HCT116 (cell line): ENCODE measurements at regions not wholly inside any gene's neighbourhood (a gene's known extent, or its start where the extent isn't known, plus 50 kb on each side); places are given as distances from the start of the nearest gene placed in this dataset.

Source experiments
- CTCF ChIP-seq, 3 experiments: fragments of 200-600 bp in 1 of 3; sonication (generic) in 1 of 3; IDR thresholded peaks in 2 of 3; conservative IDR thresholded peaks in 1 of 3; 2 replicates each; pipeline ENCODE4 v1.5.1; 2012 to 2017; ENCODE audit warnings: low read depth in 2 of 3, low read length in 2 of 3, antibody characterized with exemption in 1 of 3, borderline replicate concordance in 1 of 3, control low read depth in 1 of 3, mild to moderate bottlenecking in 1 of 3, mixed read lengths in 1 of 3, mixed run types in 1 of 3, moderate library complexity in 1 of 3; ENCODE audit not compliant: insufficient read depth in 1 of 3
- EZH2 ChIP-seq: fragments of 200-600 bp; sonication (generic); IDR thresholded peaks from 2 replicates; pipeline ENCODE4 v1.6.1; 2017; ENCODE audit warnings: antibody characterized with exemption, mixed run types
- JUND ChIP-seq: IDR thresholded peaks from 2 replicates; pipeline ENCODE4 v1.6.1; 2012
- MAX ChIP-seq: IDR thresholded peaks from 2 replicates; pipeline ENCODE4 v1.6.1; 2012
- POLR2A ChIP-seq: IDR thresholded peaks from 2 replicates; pipeline ENCODE4 v1.7.0; 2011; ENCODE audit warnings: borderline replicate concordance; ENCODE audit not compliant: insufficient read depth, insufficient read length; ENCODE audit errors: extremely low read depth
- REST ChIP-seq: IDR thresholded peaks from 2 replicates; pipeline ENCODE4 v1.6.1; 2012; ENCODE audit warnings: low read depth
- SIN3A ChIP-seq: IDR thresholded peaks from 2 replicates; pipeline ENCODE4 v1.6.1; 2012; ENCODE audit warnings: low read depth
- SP1 ChIP-seq: IDR thresholded peaks from 2 replicates; pipeline ENCODE4 v1.6.1; 2012; ENCODE audit warnings: low read depth
- SRF ChIP-seq: IDR thresholded peaks from 2 replicates; pipeline ENCODE4 v1.6.1; 2012; ENCODE audit warnings: low read depth
- TCF7L2 ChIP-seq: IDR thresholded peaks from 2 replicates; pipeline ENCODE4 v1.7.0; 2011; ENCODE audit warnings: borderline replicate concordance, inconsistent platforms; ENCODE audit not compliant: insufficient read depth, insufficient read length; ENCODE audit errors: extremely low read depth
- ZBTB33 ChIP-seq: IDR thresholded peaks from 2 replicates; pipeline ENCODE4 v1.6.1; 2011; ENCODE audit warnings: mild to moderate bottlenecking, low read length, moderate library complexity; ENCODE audit not compliant: insufficient replicate concordance; ENCODE audit errors: extremely low read depth

- TF ChIP-seq CTCF (IDR thresholded peaks at IDR 0.05 in 2 of 3, conservative IDR thresholded peaks at IDR 0.05 in 1 of 3; ENCODE audit: borderline replicate concordance in 1 of 3, insufficient read depth in 1 of 3, low read depth in 2 of 3, low read length in 2 of 3) (no peak), TCF7L2 (no peak), MAX (no peak), POLR2A (no peak), SRF (no peak), SIN3A (no peak), EZH2 (no peak), REST (no peak), SP1 (no peak), ZBTB33 (no peak), JUND (no peak)
These were observed 88.9 kb upstream of the MED13L start for GRCh38 chr12:116366456-116366776.
